GM12892 (cell line): ENCODE measurements at regions not wholly inside any gene's neighbourhood (a gene's known extent, or its start where the extent isn't known, plus 50 kb on each side); places are given as distances from the start of the nearest gene placed in this dataset.

Source experiments
- POLR2A ChIP-seq: IDR thresholded peaks from 2 replicates; pipeline ENCODE4 v1.6.1; 2011; ENCODE audit warnings: low read depth, low read length, control low read depth
- POLR2AphosphoS5 ChIP-seq: IDR thresholded peaks from 2 replicates; pipeline ENCODE4 v1.6.1; 2011; ENCODE audit warnings: low read depth, low read length, control low read depth
- TAF1 ChIP-seq: IDR thresholded peaks from 2 replicates; pipeline ENCODE4 v1.6.1; 2011; ENCODE audit warnings: low read depth, mild to moderate bottlenecking, control low read depth, low read length, borderline replicate concordance

GRCh38 chr2:198916548-198917080 lies 541.1 kb downstream of the SATB2 start:
- TF ChIP-seq POLR2AphosphoS5 (no peak), POLR2A (no peak), TAF1 (no peak)
